Adrenal gland (tissue), 5 donors: ENCODE measurements at regions not wholly inside any gene's neighbourhood (a gene's known extent, or its start where the extent isn't known, plus 50 kb on each side); places are given as distances from the start of the nearest gene placed in this dataset.

Experiments
- POLR2A ChIP-seq, 2 donors: fragments of 450-650 bp; IDR thresholded peaks; one replicate each; pipeline ENCODE4 v1.6.1; 2017; ENCODE audit warnings: antibody characterized with exemption in 2 of 2, mild to moderate bottlenecking in 2 of 2, moderate library complexity in 1 of 2
- TF ChIP-seq, protein P1 (sequence below), 6 experiments: fragments of 450-650 bp in 4 of 6; fragments of 200-600 bp in 2 of 6; sonication (generic) in 1 of 6; IDR thresholded peaks; 1 replicate in 5 of 6; 2 replicates in 1 of 6; pipeline versions ENCODE4 v1.5.1 to v1.8.0; 2016 to 2021; ENCODE audit warnings: antibody characterized with exemption in 6 of 6, mild to moderate bottlenecking in 2 of 6, moderate library complexity in 1 of 6
- donor health status: DM: no; HTN: no; CAD: no.

DNA sequence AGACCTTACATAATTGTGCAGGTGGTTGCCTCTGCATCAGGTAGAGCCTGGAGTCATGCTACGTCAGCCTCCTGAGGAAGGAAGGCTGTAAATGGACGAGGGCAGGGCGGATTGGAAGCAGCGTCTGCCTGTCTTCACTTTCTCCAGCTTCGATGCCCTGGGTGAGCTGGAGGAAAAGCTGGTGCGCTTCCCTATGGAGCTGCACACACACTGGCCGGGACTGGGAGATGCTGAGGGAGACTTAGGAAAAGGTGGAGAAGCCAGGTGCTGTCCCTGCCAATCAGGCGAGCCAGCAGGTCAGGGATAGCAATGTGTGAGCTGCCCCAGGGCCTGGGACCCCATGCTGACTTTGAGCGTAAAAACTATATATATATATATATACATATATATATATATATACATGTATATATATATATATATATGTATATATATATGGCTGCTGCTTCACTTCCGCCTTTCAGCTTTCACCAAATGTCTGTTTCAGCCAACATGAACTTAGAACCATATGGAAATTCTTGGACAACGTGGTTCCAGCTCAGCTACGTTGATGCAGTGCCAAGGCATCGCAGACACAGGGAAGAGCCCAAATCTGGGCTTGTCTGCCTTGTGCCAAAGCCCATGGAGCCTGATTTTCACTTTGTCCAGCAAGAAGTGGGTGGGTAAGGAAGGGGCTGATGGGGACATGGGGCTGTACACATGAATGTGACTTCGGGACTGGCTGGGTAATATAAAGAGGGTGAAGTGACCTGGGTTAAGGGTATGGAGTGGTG is 71.5 kb upstream of the NKD1 start:
- TF ChIP-seq, protein P1, sequence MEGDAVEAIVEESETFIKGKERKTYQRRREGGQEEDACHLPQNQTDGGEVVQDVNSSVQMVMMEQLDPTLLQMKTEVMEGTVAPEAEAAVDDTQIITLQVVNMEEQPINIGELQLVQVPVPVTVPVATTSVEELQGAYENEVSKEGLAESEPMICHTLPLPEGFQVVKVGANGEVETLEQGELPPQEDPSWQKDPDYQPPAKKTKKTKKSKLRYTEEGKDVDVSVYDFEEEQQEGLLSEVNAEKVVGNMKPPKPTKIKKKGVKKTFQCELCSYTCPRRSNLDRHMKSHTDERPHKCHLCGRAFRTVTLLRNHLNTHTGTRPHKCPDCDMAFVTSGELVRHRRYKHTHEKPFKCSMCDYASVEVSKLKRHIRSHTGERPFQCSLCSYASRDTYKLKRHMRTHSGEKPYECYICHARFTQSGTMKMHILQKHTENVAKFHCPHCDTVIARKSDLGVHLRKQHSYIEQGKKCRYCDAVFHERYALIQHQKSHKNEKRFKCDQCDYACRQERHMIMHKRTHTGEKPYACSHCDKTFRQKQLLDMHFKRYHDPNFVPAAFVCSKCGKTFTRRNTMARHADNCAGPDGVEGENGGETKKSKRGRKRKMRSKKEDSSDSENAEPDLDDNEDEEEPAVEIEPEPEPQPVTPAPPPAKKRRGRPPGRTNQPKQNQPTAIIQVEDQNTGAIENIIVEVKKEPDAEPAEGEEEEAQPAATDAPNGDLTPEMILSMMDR (IDR thresholded peaks at IDR 0.05), result no peak
- TF ChIP-seq POLR2A (IDR thresholded peaks at IDR 0.05), result no peak
